Thymus (tissue), 11 donors: ENCODE measurements at regions not wholly inside any gene's neighbourhood (a gene's known extent, or its start where the extent isn't known, plus 50 kb on each side); places are given as distances from the start of the nearest gene placed in this dataset.

ENCODE experiments used
- DNase-seq, 9 donors: peaks; one replicate each; pipeline ENCODE4 v3.0.0-alpha.2; 2013; ENCODE audit warnings: low spot score in 9 of 9, low read depth in 6 of 9, missing footprints in 1 of 9
- H3K27ac ChIP-seq, 2 donors: one replicate each; pipeline ENCODE4 v1.5.1; 2013; ENCODE audit warnings: control low read depth in 1 of 2, low read depth in 1 of 2, low read length in 1 of 2, mild to moderate bottlenecking in 1 of 2, moderate library complexity in 1 of 2
- H3K27me3 ChIP-seq, 2 donors: one replicate each; pipeline ENCODE4 v1.5.1; 2013; ENCODE audit warnings: low read length in 1 of 2; ENCODE audit not compliant: control insufficient read depth in 2 of 2, insufficient read depth in 1 of 2
- H3K36me3 ChIP-seq, 2 donors: one replicate each; pipeline ENCODE4 v1.5.1; 2013; ENCODE audit warnings: low read length in 1 of 2, mild to moderate bottlenecking in 1 of 2, moderate library complexity in 1 of 2; ENCODE audit not compliant: control insufficient read depth in 2 of 2, insufficient read depth in 2 of 2
- H3K4me1 ChIP-seq, 2 donors: one replicate each; pipeline ENCODE4 v1.5.1; 2013; ENCODE audit warnings: low read length in 2 of 2; ENCODE audit not compliant: control insufficient read depth in 2 of 2, insufficient read depth in 2 of 2
- H3K4me3 ChIP-seq, 2 donors: one replicate each; pipeline ENCODE4 v1.5.1; 2013; ENCODE audit warnings: low read length in 2 of 2, control low read depth in 1 of 2, mild to moderate bottlenecking in 1 of 2
- H3K9me3 ChIP-seq, 2 donors: one replicate each; pipeline ENCODE4 v1.5.1; 2013; ENCODE audit warnings: low read length in 1 of 2, mild to moderate bottlenecking in 1 of 2; ENCODE audit not compliant: control insufficient read depth in 2 of 2, insufficient read depth in 1 of 2
- WGBS: extraction: QIAGEN DNeasy Blood & Tissue Kit; methylation state at CpG from one replicate; pipeline ENCODE4 v1.1.7; 2013; 5-methylcytosine and 5-hydroxymethylcytosine counted together
- donor health status: healthy.

GRCh38 chr11:92316106-92316809 is 91.6 kb downstream of the FAT3 start:
- 92% methylated on average over 4 of the region's 4 CpGs for WGBS
- no peaks in the 10 kb centered on the region for H3K4me1 ChIP-seq
- H3K27me3 ChIP-seq: no peaks in the 10 kb centered on the region
- DNase-seq: no peak
- no peak overlapping the region for H3K4me3 ChIP-seq
- H3K9me3 ChIP-seq: no peaks in the 10 kb centered on the region
- H3K36me3 ChIP-seq: no peaks in the 10 kb centered on the region
- no peak overlapping the region for H3K27ac ChIP-seq

GRCh38 chr11:92317222-92317621 is 92.6 kb downstream of the FAT3 start:
- Histone ChIP-seq H3K27ac (no peak overlapping the region), H3K9me3 (no peaks in the 10 kb centered on the region), H3K27me3 (no peaks in the 10 kb centered on the region), H3K4me1 (no peaks in the 10 kb centered on the region), H3K4me3 (no peak overlapping the region), H3K36me3 (no peaks in the 10 kb centered on the region)
- DNase-seq: no peak

GRCh38 chr11:92317721-92318120 is 93.1 kb downstream of the FAT3 start:
- Histone ChIP-seq H3K36me3 (no peaks in the 10 kb centered on the region), H3K27ac (no peak overlapping the region), H3K4me1 (no peaks in the 10 kb centered on the region), H3K4me3 (no peak overlapping the region), H3K27me3 (no peaks in the 10 kb centered on the region), H3K9me3 (no peaks in the 10 kb centered on the region)
- DNase-seq: no peak
- 60% methylated on average over 2 of the region's 2 CpGs for WGBS

- 63% methylated on average over 3 of the region's 3 CpGs for WGBS
- Histone ChIP-seq H3K27me3 (no peaks in the 10 kb centered on the region), H3K4me3 (no peak overlapping the region), H3K9me3 (no peaks in the 10 kb centered on the region), H3K4me1 (no peaks in the 10 kb centered on the region), H3K36me3 (no peaks in the 10 kb centered on the region), H3K27ac (no peak overlapping the region)
- DNase-seq: no peak
Measured at GRCh38 chr11:92322225-92322624, 97.6 kb downstream of the FAT3 start.

GRCh38 chr11:92324890-92325289 is 100.3 kb downstream of the FAT3 start:
- Histone ChIP-seq H3K4me1 (no peaks in the 10 kb centered on the region), H3K4me3 (no peak overlapping the region), H3K36me3 (no peaks in the 10 kb centered on the region), H3K27me3 (no peaks in the 10 kb centered on the region), H3K9me3 (no peaks in the 10 kb centered on the region), H3K27ac (no peak overlapping the region)
- WGBS: 86% methylated on average over 1 of the region's 1 CpG
- no peak for DNase-seq

GRCh38 chr11:92325416-92325815 is 100.8 kb downstream of the FAT3 start:
- H3K27me3 ChIP-seq: no peaks in the 10 kb centered on the region
- no peaks in the 10 kb centered on the region for H3K4me1 ChIP-seq
- WGBS: 91% methylated on average over 3 of the region's 3 CpGs
- DNase-seq: no peak
- H3K27ac ChIP-seq: no peak overlapping the region
- H3K36me3 ChIP-seq: no peaks in the 10 kb centered on the region
- no peaks in the 10 kb centered on the region for H3K9me3 ChIP-seq
- H3K4me3 ChIP-seq: no peak overlapping the region

GRCh38 chr11:92329137-92329536 is 104.5 kb downstream of the FAT3 start:
- Histone ChIP-seq H3K4me3 (no peak overlapping the region), H3K9me3 (no peaks in the 10 kb centered on the region), H3K36me3 (no peaks in the 10 kb centered on the region), H3K27ac (no peak overlapping the region), H3K27me3 (no peaks in the 10 kb centered on the region), H3K4me1 (no peaks in the 10 kb centered on the region)
- 62% methylated on average over 2 of the region's 2 CpGs for WGBS
- no peak for DNase-seq

- no peak overlapping the region for H3K27ac ChIP-seq
- DNase-seq: peak in 1 of 9 donors; percentile 8
Measured at GRCh38 chr11:92329646-92330045, 105.0 kb downstream of the FAT3 start.

GRCh38 chr11:92330114-92330513 is 105.5 kb downstream of the FAT3 start:
- no peaks in the 10 kb centered on the region for H3K4me1 ChIP-seq
- no peak overlapping the region for H3K4me3 ChIP-seq
- no peaks in the 10 kb centered on the region for H3K27me3 ChIP-seq
- no peak for DNase-seq
- H3K36me3 ChIP-seq: no peaks in the 10 kb centered on the region
- H3K27ac ChIP-seq: no peak overlapping the region
- H3K9me3 ChIP-seq: no peaks in the 10 kb centered on the region
- 71% methylated on average over 2 of the region's 2 CpGs for WGBS

More at GRCh38 chr11:92329646-92330045, 105.0 kb downstream of the FAT3 start:
- no peaks in the 10 kb centered on the region for H3K27me3 ChIP-seq
- H3K36me3 ChIP-seq: no peaks in the 10 kb centered on the region
- H3K4me3 ChIP-seq: no peak overlapping the region
- no peaks in the 10 kb centered on the region for H3K9me3 ChIP-seq
- WGBS: 80% methylated on average over 2 of the region's 2 CpGs
- no peaks in the 10 kb centered on the region for H3K4me1 ChIP-seq
